Mucosa of stomach (tissue), 1 donor: ENCODE measurements at regions not wholly inside any gene's neighbourhood (a gene's known extent, or its start where the extent isn't known, plus 50 kb on each side); places are given as distances from the start of the nearest gene placed in this dataset.
"Not testable (repeated sequence)": the region's sequence is repeated elsewhere in the genome, so short reads cannot be mapped to it uniquely, and the experiment has no call there.

Source experiments
- H3K27me3 ChIP-seq: one replicate; pipeline ENCODE4 v1.7.0; 2013; ENCODE audit warnings: mild to moderate bottlenecking, low read length; ENCODE audit not compliant: control insufficient read depth, insufficient read depth
- H3K36me3 ChIP-seq: one replicate; pipeline ENCODE4 v1.7.0; 2013; ENCODE audit warnings: low read length; ENCODE audit not compliant: control insufficient read depth, insufficient read depth
- H3K4me1 ChIP-seq: one replicate; pipeline ENCODE4 v1.7.0; 2013; ENCODE audit warnings: mild to moderate bottlenecking, low read length; ENCODE audit not compliant: control insufficient read depth, insufficient read depth
- H3K4me3 ChIP-seq: one replicate; pipeline ENCODE4 v1.7.0; 2013; ENCODE audit warnings: low read length
- H3K9ac ChIP-seq: one replicate; pipeline ENCODE4 v1.7.0; 2013; ENCODE audit warnings: mild to moderate bottlenecking, low read length, moderate library complexity
- H3K9me3 ChIP-seq: one replicate; pipeline ENCODE4 v1.7.0; 2013; ENCODE audit warnings: mild to moderate bottlenecking, low read length, moderate library complexity; ENCODE audit not compliant: control insufficient read depth
- donor health status: Pancreatic carcinoma.

DNA sequence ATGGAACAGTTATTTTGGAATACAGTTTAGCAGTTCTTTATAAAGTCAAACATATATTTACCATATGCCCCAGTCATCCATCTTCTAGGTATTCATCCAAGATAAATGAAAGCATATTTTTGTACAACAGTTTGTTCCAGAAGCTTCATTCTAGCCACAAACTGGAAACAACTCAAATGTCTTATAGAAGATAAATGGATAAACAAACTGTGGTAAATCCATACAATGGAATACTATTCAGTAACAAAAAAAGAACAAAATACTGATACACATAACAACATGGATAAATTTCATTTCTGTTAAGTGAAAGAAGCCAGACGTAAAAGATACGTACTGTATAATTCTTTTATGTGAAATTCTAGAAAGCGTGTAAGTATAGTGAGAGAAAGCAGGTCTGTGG is 167.0 kb upstream of the AHI1 start:
- no peaks in the 10 kb centered on the region for H3K36me3 ChIP-seq
- H3K4me3 ChIP-seq: no peak overlapping the region
- H3K9me3 ChIP-seq: no peaks in the 10 kb centered on the region
- no peak overlapping the region for H3K9ac ChIP-seq
- H3K27me3 ChIP-seq: no peaks in the 10 kb centered on the region
- no peaks in the 10 kb centered on the region for H3K4me1 ChIP-seq

DNA sequence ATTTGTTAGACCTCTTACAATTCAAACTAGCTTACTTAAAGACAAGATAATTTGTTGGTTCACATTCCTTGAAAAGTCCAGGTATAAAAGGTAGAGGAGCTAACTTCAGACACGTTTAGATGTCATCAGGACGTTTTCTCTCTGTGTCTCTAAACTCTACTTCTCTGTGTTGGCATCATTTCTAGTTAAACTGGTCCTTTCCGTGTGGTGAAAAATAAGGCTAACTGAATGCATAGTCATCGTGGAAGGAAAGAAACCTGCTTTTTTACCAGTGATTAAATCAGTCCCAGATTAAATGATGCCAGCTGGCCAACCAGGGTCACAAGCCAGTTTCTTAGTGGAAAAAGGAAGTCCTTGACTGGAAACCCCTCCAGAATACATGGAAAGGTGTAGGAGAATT is 168.4 kb upstream of the AHI1 start:
- no peaks in the 10 kb centered on the region for H3K36me3 ChIP-seq
- no peak overlapping the region for H3K4me3 ChIP-seq
- no peak overlapping the region for H3K9ac ChIP-seq
- no peaks in the 10 kb centered on the region for H3K4me1 ChIP-seq
- no peaks in the 10 kb centered on the region for H3K9me3 ChIP-seq
- no peaks in the 10 kb centered on the region for H3K27me3 ChIP-seq

DNA sequence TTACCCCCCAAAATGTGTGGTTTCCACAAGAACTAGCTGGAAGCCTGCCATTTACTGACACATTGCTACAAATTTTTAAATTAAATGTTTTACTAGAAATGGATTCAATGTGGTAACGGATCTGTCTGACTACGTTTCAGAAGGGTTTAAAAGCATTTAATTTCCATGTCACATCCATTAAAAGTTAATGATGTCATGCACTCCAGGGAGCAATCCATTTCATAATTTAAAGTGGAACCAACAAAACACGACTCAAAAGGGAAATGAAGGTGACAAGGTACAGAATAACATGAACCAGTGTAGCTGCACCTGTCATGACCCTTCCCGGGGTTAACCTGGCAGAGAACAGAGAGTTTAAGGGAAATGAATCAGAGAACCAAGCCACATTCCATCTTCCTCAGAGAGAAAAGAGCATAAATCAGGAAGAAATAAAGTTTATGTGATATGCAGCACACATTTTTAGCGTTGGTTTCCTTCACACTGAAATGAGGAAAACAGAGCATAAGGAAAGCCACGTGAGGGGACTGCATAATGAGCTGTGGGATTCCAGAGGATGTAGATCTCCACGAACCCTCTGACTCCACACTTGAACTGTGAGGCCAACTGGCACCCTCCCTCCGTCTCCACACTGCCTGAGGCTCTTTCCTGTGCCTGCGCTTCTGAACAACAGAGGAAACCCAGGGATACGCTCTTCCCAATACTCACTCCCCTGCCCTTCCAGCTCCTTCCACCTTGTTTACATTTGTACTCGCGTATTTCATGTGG is 170.3 kb upstream of the AHI1 start:
- Histone ChIP-seq H3K9ac (no peak overlapping the region), H3K9me3 (no peaks in the 10 kb centered on the region), H3K4me3 (no peak overlapping the region), H3K27me3 (no peaks in the 10 kb centered on the region), H3K36me3 (no peaks in the 10 kb centered on the region), H3K4me1 (no peaks in the 10 kb centered on the region)

DNA sequence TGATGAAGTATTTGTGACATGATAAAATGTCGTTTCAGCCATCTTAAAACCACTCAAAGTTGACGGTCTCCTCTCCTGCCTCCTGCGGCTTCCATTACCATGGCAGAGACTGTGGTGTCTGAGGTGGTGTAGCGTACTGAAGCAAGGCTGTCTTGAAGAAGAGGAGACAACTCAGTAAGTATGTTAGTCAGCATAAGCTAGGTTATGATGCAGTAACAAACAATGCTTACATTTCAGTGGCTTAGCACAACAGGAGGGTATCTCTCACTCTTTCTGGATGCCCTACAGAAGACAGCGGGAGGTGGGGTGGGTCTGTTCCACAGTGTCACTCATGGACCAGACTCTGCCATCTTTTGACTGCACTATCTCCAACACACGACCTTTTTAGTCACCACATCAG is 174.7 kb upstream of the AHI1 start:
- H3K4me3 ChIP-seq: no peak overlapping the region
- H3K27me3 ChIP-seq: no peaks in the 10 kb centered on the region
- no peak overlapping the region for H3K9ac ChIP-seq
- no peaks in the 10 kb centered on the region for H3K4me1 ChIP-seq
- no peaks in the 10 kb centered on the region for H3K36me3 ChIP-seq
- H3K9me3 ChIP-seq: no peaks in the 10 kb centered on the region

DNA sequence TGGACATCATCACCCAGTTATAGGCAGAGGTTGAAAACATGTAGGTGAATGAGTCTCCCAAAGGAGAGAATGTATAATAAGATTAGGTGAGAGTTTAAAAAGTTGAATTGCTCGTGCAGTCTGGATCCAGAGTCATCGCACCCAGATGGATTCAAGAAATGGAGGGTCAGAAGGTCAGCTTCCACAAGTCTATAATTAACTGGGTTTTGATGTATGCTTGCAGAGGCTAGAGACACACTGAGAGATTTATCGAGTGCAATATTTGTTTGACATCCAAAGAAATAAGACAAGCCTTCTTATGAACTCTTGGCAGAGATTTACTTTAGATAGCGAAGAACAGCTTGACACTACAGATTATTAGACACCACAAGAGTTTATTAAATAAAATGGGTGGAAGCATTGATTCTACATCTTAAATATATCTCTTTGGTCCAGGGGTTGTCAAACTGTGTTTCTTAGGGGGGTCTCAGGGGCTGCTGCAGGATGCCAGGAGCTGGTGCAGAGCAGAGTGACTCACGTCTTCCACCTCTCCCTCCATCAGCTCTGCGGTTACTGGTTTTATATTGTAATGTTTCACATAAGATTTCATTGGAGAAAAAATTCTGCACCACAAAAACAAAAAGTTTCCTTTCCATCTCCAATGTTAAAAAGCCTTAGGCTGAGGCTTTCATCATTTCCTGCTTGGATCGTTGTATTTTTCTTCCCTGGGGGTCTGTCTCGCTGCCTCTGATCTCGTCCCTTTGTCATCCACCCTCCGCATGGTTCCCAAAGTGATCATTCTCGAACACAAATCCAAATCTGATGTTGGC is 176.2 kb upstream of the AHI1 start:
- no peaks in the 10 kb centered on the region for H3K4me1 ChIP-seq
- no peaks in the 10 kb centered on the region for H3K36me3 ChIP-seq
- no peak overlapping the region for H3K9ac ChIP-seq
- no peaks in the 10 kb centered on the region for H3K27me3 ChIP-seq
- no peaks in the 10 kb centered on the region for H3K9me3 ChIP-seq
- H3K4me3 ChIP-seq: no peak overlapping the region

DNA sequence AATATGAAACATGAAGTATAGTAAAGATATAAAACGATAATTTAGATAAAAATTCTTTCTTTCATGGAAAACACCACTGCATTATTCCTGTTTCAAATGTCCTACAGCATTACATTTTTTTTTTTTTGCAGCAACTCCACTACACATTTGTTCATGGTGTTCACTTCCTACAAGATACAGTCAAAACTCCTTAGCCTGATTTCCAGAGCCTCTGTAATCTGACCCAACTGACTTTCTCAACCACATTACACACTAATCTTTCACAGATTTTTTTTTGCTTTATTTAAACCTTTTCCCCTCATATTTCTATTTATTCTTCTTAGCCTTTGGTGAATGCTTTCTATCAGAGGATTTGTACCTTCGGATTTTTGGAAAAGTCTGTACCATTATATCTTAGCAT is 176.5 kb upstream of the PDE7B start:
- no peaks in the 10 kb centered on the region for H3K36me3 ChIP-seq
- H3K4me1 ChIP-seq: no peaks in the 10 kb centered on the region
- no peak overlapping the region for H3K4me3 ChIP-seq
- no peaks in the 10 kb centered on the region for H3K27me3 ChIP-seq
- H3K9ac ChIP-seq: no peak overlapping the region
- no peaks in the 10 kb centered on the region for H3K9me3 ChIP-seq

DNA sequence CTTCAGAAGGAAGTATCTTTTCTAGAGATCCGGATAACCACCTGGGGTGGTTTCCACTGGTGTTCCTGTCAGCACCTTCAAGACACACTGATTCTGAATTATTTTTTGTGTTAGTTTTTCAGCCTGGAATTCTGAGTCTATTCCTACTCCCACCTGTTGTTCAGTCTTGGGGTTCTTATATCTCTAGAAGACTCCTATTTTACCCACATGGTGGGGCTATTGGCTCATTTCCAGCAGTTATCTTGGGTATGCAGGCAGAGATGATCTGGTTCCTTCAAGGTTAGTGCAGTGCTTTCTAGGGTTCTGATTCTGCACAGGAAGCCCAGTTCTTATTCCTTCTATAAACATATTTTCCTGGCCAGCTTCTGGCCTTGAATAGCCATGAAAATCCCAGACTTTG is 175.6 kb upstream of the PDE7B start:
- no peaks in the 10 kb centered on the region for H3K36me3 ChIP-seq

DNA sequence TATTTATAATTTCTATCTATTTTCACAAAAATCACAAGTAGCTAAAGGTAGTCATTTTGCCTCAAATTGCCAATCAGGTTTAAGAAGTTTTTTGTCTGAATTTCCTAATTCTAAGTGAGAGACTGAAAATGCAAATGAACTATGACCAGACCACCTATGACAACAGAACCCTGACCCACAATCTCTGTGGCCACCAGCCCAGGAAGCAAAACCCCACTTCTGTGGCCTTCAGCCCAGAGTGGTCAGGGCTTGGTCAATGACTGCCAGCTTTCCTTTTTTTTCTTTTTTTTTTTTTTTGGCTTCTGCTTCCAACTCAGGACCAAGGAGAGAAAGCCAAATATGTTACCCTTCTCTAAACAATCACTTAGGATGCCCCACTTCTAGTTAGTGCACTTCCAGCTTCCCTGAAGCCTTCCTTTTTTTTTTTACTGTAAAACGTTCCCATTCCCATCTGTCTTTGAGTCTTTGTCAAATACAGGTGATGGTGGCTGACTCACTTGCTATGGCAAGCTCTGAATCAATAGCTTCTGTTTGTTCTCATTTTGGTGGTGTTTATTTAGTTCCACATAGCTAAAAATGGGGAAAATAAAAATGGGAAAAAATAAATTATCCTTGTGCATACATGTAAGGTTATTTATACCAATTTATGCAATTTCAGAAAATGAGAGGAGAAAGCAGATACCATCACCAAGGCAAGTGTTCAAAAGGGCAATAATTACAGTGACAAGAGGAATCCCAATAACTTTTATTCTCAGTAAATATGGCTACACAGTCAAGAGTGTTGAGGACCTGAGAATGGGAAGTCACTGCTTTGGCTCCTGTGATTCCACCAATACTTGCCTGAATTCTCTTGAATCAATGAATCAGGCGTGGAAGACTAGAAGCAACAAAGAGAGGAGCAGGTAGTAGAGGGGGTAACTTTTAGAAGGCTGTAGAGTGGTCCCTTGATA is 170.3 kb upstream of the PDE7B start:
- no peak overlapping the region for H3K4me3 ChIP-seq
- no peak overlapping the region for H3K9ac ChIP-seq
- H3K9me3 ChIP-seq: no peaks in the 10 kb centered on the region
- H3K4me1 ChIP-seq: no peaks in the 10 kb centered on the region
- H3K36me3 ChIP-seq: no peaks in the 10 kb centered on the region
- H3K27me3 ChIP-seq: no peaks in the 10 kb centered on the region

More for the DNA sequence above, 175.6 kb upstream of the PDE7B start:
- no peaks in the 10 kb centered on the region for H3K9me3 ChIP-seq
- no peak overlapping the region for H3K4me3 ChIP-seq
- no peaks in the 10 kb centered on the region for H3K27me3 ChIP-seq
- H3K9ac ChIP-seq: no peak overlapping the region
- no peaks in the 10 kb centered on the region for H3K4me1 ChIP-seq

DNA sequence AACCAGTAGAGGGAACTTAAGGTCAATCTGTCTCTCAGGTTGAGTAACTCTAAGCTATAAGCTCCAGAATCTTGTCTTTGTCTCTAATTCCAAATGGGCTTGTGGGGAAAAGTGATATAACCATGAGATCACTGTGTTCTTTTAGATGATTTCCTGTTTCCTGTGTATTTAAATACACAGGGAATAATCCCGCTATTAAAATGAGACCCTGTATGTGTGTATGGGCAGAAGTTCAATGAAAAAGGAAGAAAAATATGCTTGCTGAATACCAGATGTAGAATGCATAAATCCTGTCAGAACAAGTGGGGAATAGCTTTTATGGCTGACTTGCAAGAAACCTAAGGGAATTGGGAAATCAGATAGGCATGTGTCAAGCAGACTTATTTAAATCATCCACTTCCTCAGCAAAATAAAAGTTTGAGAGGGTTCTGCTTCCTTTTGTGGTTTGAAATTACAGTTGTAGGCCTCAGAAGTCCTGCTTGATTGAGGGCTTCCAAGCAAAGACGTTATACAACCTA is 164.7 kb upstream of the PDE7B start:
- Histone ChIP-seq H3K36me3 (no peaks in the 10 kb centered on the region), H3K9ac (no peak overlapping the region)

DNA sequence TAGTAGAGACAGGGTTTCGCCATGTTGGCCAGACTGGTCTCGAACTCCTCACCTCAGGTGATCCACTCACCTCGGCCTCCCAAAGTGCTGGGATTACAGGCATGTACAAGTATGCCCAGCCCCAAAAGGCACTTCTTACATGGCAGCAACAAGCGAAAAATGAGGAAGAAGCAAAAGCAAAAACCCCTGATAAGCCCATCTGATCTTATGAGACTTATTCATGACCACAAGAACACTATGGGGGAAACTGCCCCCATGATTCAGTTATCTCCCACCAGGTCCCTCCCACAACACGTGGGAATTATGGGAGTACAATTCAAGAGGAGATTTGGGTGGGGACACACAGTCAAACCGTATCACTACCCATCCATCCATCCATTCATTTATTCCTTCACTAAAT is 163.0 kb upstream of the PDE7B start:
- not testable (repeated sequence) for H3K9ac ChIP-seq, H3K27me3 ChIP-seq, H3K4me3 ChIP-seq, H3K9me3 ChIP-seq, H3K4me1 ChIP-seq, H3K36me3 ChIP-seq

More for the DNA sequence above, 164.7 kb upstream of the PDE7B start:
- no peaks in the 10 kb centered on the region for H3K9me3 ChIP-seq
- H3K4me1 ChIP-seq: no peaks in the 10 kb centered on the region
- no peaks in the 10 kb centered on the region for H3K27me3 ChIP-seq
- H3K4me3 ChIP-seq: no peak overlapping the region

DNA sequence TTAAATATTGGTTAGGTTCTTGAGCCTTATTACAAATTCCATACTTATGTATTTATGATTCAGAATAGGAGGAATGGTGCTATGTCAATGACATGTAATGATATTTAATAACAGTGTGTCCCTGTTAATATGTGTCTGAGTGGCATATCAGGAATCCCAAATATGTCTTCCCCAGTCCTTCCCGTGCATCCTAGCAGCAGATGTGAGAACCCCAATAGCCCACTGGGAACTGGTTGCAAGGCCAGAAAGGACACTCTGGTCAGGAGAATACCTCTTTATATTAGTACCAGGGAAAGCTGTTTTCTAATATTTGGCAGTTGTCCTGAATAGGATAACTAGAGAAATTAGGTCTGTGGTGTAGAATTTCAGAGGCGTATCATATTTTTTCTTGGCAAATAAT is 159.1 kb upstream of the PDE7B start:
- no peak overlapping the region for H3K4me3 ChIP-seq
- H3K9ac ChIP-seq: no peak overlapping the region
- H3K36me3 ChIP-seq: no peaks in the 10 kb centered on the region
- H3K27me3 ChIP-seq: no peaks in the 10 kb centered on the region
- H3K9me3 ChIP-seq: no peaks in the 10 kb centered on the region
- no peaks in the 10 kb centered on the region for H3K4me1 ChIP-seq
